GM21526 (cell line): ENCODE measurements at regions not wholly inside any gene's neighbourhood (a gene's known extent, or its start where the extent isn't known, plus 50 kb on each side); places are given as distances from the start of the nearest gene placed in this dataset.
"Not testable (repeated sequence)": the region's sequence is repeated elsewhere in the genome, so short reads cannot be mapped to it uniquely, and the experiment has no call there.

Source experiments
- ATAC-seq: cut with Tn5 transposase; IDR thresholded peaks from one replicate; pipeline ENCODE4 v1.9.1; 2021; ENCODE audit warnings: moderate library complexity; ENCODE audit not compliant: unreplicated experiment, low FRiP score

GRCh38 chr1:66424530-66424929, 109.4 kb upstream of the SGIP1 start:
- ATAC-seq: not testable (repeated sequence)

DNA sequence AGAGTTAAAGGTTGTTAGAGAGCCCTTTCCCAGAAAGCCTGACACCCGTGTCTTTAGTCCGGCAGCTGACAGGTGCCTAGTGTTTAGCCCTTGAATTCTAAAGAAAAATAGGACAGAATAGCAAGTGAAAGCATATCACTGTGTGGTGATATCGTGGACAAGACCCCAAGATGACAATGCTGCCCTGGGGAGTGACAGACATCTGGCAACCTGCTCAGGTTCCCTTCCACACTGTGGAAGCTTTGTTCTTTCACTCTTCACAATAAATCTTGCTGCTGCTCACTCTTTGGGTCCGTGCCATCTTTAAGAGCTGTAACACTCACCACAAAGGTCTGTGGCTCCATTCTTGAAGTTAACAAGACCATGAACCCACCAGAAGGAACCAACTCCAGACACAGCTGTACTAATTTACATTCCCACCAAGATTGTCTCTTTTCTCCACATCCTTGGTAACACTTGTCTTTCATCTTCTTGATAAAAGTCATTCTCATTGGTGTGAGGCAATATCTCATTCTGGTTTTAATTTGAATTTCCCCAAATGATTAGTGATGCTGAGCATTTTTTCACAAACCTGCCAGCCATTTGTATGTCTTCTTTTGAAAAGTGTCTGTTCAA, 107.6 kb upstream of the SGIP1 start:
- ATAC-seq: no peak

DNA sequence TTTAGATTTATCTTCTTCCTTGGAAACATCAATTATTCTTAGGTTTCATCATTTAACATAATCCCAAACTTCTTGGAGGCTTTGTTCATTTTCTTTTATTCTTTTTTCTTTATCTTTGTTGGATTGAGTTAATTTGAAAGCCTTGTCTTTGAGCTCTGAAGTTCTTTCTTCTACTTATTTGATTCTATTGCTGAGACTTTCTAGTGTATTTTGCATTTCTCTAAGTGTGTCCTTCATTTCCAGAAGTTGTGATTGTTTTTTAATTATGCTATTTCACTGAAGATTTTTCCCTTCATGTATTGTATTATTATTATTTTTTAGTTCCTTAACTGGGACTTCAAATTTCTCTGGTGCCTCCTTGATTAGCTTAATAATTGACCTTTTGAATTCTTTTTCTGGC, 103.1 kb upstream of the SGIP1 start:
- ATAC-seq: not testable (repeated sequence)

DNA sequence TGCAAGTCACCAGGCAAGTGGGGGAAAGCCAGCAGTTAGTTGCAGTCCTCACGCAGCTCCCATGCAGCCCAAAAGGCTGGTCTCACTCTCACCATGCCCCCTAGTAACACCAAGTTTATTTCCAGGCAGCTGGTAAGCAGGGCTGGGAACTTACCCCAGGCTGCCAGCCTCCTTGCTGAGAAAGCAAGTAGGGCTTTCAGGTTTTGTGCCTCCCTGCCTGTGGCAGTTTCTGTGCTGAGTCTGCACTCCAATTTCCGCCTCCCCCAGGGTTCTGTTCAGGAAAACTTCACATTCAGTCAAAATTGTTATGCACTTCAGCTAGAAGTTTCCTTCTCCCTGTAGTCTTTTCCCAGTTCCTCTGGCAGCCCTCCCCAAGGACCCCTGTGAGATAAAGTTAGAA, 102.0 kb upstream of the SGIP1 start:
- no peak for ATAC-seq

- no peak for ATAC-seq
These were observed 100.3 kb upstream of the SGIP1 start for GRCh38 chr1:66433611-66434010.

- ATAC-seq: no peak
These were observed 99.9 kb upstream of the SGIP1 start for GRCh38 chr1:66434096-66434495.

- ATAC-seq: no peak
These were observed 98.4 kb upstream of the SGIP1 start for GRCh38 chr1:66435541-66435940.

GRCh38 chr1:66436378-66437135, 97.4 kb upstream of the SGIP1 start:
- ATAC-seq: peak; percentile 68

DNA sequence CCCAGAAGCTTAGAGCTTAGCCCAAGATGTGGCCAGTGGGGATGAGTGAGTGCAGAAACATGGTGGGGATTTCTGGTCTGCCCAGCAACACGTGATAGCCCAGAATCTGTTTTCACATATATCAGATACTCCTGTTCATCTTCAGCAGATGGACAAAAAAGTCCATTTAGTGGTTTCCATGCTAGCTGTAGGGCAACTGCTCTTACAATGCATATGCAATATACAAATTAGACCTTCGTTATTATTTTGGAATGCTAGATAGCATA, 96.9 kb upstream of the SGIP1 start:
- no peak for ATAC-seq

GRCh38 chr1:66438062-66438461, 95.9 kb upstream of the SGIP1 start:
- ATAC-seq: no peak

DNA sequence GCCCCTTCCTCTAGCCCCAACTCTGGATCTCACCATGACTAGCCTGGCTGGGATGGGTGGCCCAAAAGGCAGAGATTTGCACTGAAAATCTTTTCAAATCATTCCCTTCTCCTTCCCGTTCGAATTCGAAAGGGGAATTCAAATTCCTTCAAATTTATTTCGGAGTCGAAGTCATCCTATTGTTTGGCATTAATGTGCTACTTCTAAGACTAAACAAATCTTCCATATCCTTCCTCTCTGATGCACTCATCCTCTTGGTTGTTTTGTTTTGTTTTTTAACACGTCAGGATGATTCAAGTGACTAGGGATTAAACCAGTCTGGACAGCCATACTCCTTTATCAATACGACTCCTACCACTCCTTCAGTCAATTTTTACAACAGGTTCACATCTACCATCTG, 95.5 kb upstream of the SGIP1 start:
- no peak for ATAC-seq

DNA sequence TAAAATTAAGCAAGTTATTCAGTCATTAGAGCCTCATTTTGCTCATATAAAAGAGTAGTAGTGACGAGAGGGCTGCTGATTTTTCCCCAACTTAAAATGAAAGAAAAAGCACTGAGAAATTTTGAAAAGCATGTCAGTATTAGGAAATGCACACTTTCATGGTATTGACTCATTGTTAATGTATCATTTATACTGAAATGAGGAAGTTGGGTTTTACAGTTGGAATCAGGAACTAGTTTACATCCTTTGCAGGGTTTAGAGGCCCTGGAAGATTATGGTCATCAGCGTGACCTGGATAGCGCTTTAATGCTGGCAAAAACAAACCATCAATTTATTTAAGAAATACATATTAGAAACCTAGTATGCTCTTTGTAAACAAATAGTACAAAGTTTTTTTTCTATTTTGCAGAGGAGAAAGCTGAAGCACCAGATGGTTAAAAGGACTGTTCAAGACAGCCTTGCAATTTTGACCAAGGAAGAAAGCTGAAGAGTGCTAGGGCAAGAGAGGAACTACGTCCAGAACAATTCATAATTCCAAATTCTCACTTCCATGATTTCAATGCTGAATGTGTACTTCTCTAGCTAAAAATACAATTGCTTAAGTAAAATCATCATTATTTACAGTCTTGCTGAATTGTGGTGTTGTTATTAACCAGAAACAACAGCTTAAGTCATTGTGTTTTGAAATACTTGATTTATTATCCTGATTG, 94.8 kb upstream of the SGIP1 start:
- ATAC-seq: peak; percentile 63

DNA sequence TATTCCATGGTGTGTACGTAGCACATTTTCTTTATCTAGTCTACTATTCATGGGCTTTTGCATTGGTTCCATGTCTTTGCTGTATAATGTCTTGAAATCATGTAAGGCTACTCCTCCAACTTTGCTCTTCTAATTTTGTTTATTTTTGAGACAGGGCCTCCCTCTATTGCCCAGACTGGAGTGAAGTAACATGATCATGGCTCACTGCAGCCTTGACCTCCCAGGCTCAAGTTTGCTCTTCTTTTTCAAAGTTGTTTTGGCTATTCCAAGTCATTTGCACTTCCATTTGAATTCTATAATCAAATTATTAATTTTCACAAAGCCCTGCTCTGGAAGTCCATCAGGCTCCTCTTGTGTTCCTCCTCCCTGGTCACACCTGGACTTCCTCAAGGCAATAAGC, 90.2 kb upstream of the SGIP1 start:
- no peak for ATAC-seq

- ATAC-seq: no peak
These were observed 89.3 kb upstream of the SGIP1 start for GRCh38 chr1:66444438-66445265.

DNA sequence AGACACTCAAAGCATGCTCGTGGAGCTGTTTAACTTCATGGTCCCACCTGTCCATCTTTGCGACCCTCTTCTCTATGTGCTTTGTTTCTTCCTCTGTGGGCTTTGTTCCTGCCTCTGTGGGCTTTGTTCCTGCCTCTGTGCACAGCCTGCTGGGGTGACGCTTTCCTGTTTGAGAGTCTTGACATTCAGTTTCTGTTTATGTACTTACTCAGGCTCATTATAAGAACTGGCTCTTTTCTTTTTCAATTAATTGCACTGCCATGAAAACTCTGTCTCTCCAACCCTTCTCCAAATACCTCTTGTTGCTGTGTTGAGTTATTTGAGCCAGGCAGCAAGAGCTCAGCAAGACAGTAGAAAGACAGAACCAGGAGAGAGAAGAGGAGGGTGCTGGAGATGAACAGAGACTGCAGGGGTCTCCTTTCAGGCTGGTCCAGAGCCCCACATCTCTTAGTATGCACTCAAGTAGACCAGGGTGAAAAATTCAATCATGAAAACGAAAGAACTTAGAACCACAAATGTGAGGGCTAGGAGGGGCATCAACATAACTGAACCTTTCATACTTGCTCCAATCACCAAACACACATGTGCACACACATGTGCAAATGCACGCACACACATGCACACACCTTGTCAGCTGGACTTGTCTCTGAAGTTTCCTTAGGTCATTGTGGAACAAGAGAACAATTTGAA, 88.3 kb upstream of the SGIP1 start:
- peak; percentile 85 for ATAC-seq

GRCh38 chr1:66446261-66447001, 87.5 kb upstream of the SGIP1 start:
- ATAC-seq: peak; percentile 50

DNA sequence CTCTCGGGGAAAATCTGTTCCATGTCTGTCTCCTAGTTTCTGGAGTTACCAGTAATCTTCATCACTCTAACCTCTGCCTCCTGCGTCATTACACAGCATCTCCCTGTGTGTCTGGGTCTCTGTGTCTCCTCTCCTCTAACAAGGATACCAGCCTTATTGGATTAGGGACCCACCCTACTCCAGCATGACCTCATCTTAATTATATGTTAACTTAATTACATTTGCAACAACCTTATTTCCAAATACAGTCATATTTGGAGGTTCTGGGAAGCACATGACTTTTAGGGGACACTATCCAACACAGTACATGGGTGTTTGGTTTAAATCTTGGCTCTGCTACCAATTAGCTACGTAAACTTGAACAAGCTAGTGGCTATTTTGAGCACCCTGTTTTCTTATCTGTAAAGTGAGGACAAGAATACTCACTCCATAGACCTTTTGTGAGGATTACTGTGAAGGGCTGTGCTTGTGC, 83.9 kb upstream of the SGIP1 start:
- no peak for ATAC-seq

- no peak for ATAC-seq
These were observed 83.1 kb upstream of the SGIP1 start for GRCh38 chr1:66450847-66451246.

DNA sequence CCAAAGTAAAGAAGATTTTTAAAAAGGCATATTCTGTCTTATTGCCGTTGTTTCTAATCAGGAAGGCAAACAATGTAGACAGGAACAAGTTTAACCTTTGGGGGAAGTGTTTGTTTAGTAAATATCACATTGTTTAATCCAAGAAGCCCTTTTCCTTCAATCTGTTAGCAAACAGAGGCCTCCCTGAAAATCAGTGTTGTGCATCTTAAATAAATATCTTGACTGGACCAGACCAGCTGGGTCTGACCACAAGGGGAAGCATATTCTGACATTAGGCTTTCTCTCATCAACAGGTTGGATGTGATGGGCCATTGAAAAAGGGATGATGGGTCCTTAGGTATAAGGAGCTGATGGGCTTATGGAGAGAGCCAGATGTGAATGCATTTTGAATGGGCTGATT, 81.8 kb upstream of the SGIP1 start:
- no peak for ATAC-seq

- ATAC-seq: no peak
These were observed 81.0 kb upstream of the SGIP1 start for GRCh38 chr1:66452982-66453381.
